ENCODE measurements at regions not wholly inside any gene's neighbourhood (a gene's known extent, or its start where the extent isn't known, plus 50 kb on each side); places are given as distances from the start of the nearest gene placed in this dataset.
"Not testable (repeated sequence)": the region's sequence is repeated elsewhere in the genome, so short reads cannot be mapped to it uniquely, and the experiment has no call there.

DNA sequence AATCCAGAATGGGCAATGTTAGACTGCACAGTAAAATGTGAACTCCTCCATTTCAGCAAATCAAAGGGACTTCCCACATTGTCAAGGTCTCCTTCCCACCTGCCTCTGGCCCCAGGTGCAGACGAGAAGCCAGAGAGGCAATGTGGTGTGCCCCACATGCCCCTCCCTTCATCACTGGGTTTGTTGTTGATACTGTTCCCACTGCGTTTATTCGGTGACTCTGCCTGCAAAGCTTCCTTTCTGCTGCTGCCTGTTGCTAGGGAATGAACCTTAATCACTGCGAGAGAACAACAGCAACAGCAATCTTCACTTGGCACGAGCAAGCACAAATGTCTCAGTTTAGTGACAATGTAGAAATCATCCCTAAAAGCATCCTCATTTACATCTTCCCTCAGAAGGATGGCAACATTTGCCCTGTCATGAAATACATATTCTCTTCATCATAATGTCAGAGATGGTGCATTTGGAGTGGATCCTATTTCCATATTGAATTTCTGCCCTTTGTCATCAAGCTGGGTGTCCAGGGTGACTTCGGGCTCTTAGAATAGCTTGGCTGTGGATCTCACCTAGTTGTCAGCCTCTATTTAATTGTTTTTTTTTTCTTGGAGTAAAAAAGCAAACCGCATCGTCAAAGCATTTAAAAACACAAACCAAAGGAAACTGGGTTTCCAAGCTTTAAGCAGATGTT is 322.2 kb downstream of the BCL2L11 start:
- H3K9me3 Mint-ChIP-seq (ENCODE audit: insufficient read depth); H3K27ac Mint-ChIP-seq; H3K4me3 Mint-ChIP-seq; DNase-seq; H2AFZ ChIP-seq (ENCODE audit: insufficient read depth, low read depth, low read length, poor library complexity, severe bottlenecking); H3K9me3 ChIP-seq (ENCODE audit: control extremely low read depth in 1 of 3, control insufficient read depth in 2 of 3, insufficient read depth in 1 of 3, low read length in 2 of 3); intact Hi-C loops (cut with micrococcal nuclease); H3K4me1 Mint-ChIP-seq; POLR2A ChIA-PET; H3K27me3 Mint-ChIP-seq; H3K4me2 ChIP-seq (replicated peaks; ENCODE audit: low read depth, low read length, poor library complexity, severe bottlenecking); CTCF ChIA-PET; H3K36me3 ChIP-seq (replicated peaks in 1 of 2; ENCODE audit: control extremely low read depth in 1 of 2, control insufficient read depth in 1 of 2, extremely low read depth in 1 of 2, insufficient read depth in 2 of 2, low read length in 1 of 2); H3K4me3 ChIP-seq (ENCODE audit: control extremely low read depth in 1 of 5, extremely low read depth in 1 of 5, insufficient read depth in 1 of 5, low read depth in 2 of 5, low read length in 4 of 5); H3K4me1 ChIP-seq (ENCODE audit: control insufficient read depth in 2 of 2, insufficient read depth in 2 of 2, low read length in 2 of 2); H4K20me1 ChIP-seq (ENCODE audit: control insufficient read depth, insufficient read depth, low read length, poor library complexity, severe bottlenecking); H3K9ac ChIP-seq (ENCODE audit: low read length); H3K79me2 ChIP-seq (ENCODE audit: control insufficient read depth, insufficient read depth, low read length); H3K27ac ChIP-seq (ENCODE audit: low read length in 2 of 2); H3K27me3 ChIP-seq (replicated peaks in 1 of 4; ENCODE audit: control extremely low read depth in 1 of 4, control insufficient read depth in 3 of 4, insufficient read depth in 4 of 4, low read length in 3 of 4): not testable (repeated sequence)
- ATAC-seq (ENCODE audit: low read depth): peak; percentile 77
- no CpG with 5 or more reads among the region's 8 CpGs for WGBS (ENCODE audit: insufficient coverage)

DNA sequence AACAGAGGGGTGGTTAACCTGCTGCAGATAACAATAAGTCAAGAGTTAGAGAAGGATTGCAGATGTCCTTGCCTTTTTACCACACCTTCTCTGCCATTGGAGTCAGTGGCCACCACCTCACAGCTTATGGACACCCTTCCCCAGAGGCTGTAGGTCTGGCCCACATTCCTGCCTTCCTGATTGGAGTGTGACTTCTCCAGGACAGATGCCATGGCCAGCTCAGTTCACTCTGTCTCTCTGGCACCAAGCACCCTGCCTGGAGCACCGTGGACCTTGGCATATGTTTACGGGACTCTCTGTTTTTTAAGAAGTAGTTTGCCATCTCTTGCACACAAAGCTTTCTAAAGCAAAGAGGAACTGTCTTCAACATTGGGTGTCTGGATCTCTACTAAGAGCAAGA is 323.8 kb downstream of the BCL2L11 start:
- H3K9me3 Mint-ChIP-seq (ENCODE audit: insufficient read depth); H3K9ac ChIP-seq (ENCODE audit: low read length); H3K4me1 Mint-ChIP-seq; H3K27ac ChIP-seq (ENCODE audit: low read length in 2 of 2); CTCF ChIA-PET; H3K27me3 ChIP-seq (replicated peaks in 1 of 4; ENCODE audit: control extremely low read depth in 1 of 4, control insufficient read depth in 3 of 4, insufficient read depth in 4 of 4, low read length in 3 of 4); H3K9me3 ChIP-seq (ENCODE audit: control extremely low read depth in 1 of 3, control insufficient read depth in 2 of 3, insufficient read depth in 1 of 3, low read length in 2 of 3); H3K4me3 ChIP-seq (ENCODE audit: control extremely low read depth in 1 of 5, extremely low read depth in 1 of 5, insufficient read depth in 1 of 5, low read depth in 2 of 5, low read length in 4 of 5); H2AFZ ChIP-seq (ENCODE audit: insufficient read depth, low read depth, low read length, poor library complexity, severe bottlenecking); H3K4me2 ChIP-seq (replicated peaks; ENCODE audit: low read depth, low read length, poor library complexity, severe bottlenecking); H3K27me3 Mint-ChIP-seq; H3K27ac Mint-ChIP-seq; ATAC-seq (ENCODE audit: low read depth); H3K36me3 ChIP-seq (replicated peaks in 1 of 2; ENCODE audit: control extremely low read depth in 1 of 2, control insufficient read depth in 1 of 2, extremely low read depth in 1 of 2, insufficient read depth in 2 of 2, low read length in 1 of 2); H3K4me1 ChIP-seq (ENCODE audit: control insufficient read depth in 2 of 2, insufficient read depth in 2 of 2, low read length in 2 of 2); intact Hi-C loops (cut with micrococcal nuclease); POLR2A ChIA-PET; DNase-seq; H3K4me3 Mint-ChIP-seq; H3K79me2 ChIP-seq (ENCODE audit: control insufficient read depth, insufficient read depth, low read length); H4K20me1 ChIP-seq (ENCODE audit: control insufficient read depth, insufficient read depth, low read length, poor library complexity, severe bottlenecking): not testable (repeated sequence)
- no CpG with 5 or more reads among the region's 2 CpGs for WGBS (ENCODE audit: insufficient coverage)

DNA sequence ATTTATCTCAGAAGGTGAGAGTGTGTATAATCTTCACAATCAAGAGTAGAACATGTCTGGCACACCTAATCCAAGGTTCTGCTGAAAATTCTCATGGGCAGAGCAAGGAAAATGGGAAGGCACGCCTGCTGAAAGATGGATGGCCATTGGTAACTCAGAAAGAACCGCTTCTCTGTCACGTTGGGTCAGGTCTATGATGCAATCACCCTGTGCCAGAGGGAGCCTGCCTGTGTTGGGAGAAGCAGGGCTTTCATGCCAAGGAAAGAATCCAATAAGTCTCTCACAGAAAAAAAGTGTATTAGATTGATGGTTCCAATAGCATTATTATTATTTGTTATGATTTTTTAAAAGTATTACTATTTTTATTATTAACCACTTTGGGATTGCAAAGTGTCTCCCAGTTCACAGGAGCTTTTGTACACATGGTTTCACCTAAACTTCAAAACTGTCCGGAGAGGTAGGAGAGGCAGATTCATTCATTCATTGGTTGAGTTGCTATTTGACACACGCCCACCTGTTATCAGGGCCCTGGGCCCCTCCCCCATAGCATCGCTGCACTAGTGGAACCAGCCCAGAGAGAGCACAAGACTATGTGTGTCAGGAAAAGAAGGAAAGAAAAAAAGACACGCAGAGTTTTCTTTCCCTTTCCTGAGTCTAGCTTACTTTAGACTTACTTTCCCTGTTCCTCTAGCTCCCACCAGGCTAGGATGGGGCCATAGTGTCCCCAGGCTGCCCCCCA is 324.6 kb downstream of the BCL2L11 start:
- H3K4me3 ChIP-seq (ENCODE audit: control extremely low read depth in 1 of 5, extremely low read depth in 1 of 5, insufficient read depth in 1 of 5, low read depth in 2 of 5, low read length in 4 of 5); H3K4me1 ChIP-seq (ENCODE audit: control insufficient read depth in 2 of 2, insufficient read depth in 2 of 2, low read length in 2 of 2); H3K27me3 Mint-ChIP-seq; POLR2A ChIA-PET; H3K4me3 Mint-ChIP-seq; H3K4me1 Mint-ChIP-seq; H3K79me2 ChIP-seq (ENCODE audit: control insufficient read depth, insufficient read depth, low read length); ATAC-seq (ENCODE audit: low read depth); H3K36me3 ChIP-seq (replicated peaks in 1 of 2; ENCODE audit: control extremely low read depth in 1 of 2, control insufficient read depth in 1 of 2, extremely low read depth in 1 of 2, insufficient read depth in 2 of 2, low read length in 1 of 2); H2AFZ ChIP-seq (ENCODE audit: insufficient read depth, low read depth, low read length, poor library complexity, severe bottlenecking); H3K4me2 ChIP-seq (replicated peaks; ENCODE audit: low read depth, low read length, poor library complexity, severe bottlenecking); H3K9me3 Mint-ChIP-seq (ENCODE audit: insufficient read depth); H3K27ac ChIP-seq (ENCODE audit: low read length in 2 of 2); H4K20me1 ChIP-seq (ENCODE audit: control insufficient read depth, insufficient read depth, low read length, poor library complexity, severe bottlenecking); intact Hi-C loops (cut with micrococcal nuclease); H3K9me3 ChIP-seq (ENCODE audit: control extremely low read depth in 1 of 3, control insufficient read depth in 2 of 3, insufficient read depth in 1 of 3, low read length in 2 of 3); DNase-seq; H3K27ac Mint-ChIP-seq; H3K27me3 ChIP-seq (replicated peaks in 1 of 4; ENCODE audit: control extremely low read depth in 1 of 4, control insufficient read depth in 3 of 4, insufficient read depth in 4 of 4, low read length in 3 of 4); CTCF ChIA-PET; H3K9ac ChIP-seq (ENCODE audit: low read length): not testable (repeated sequence)
- WGBS (ENCODE audit: insufficient coverage): no CpG with 5 or more reads among the region's 7 CpGs

DNA sequence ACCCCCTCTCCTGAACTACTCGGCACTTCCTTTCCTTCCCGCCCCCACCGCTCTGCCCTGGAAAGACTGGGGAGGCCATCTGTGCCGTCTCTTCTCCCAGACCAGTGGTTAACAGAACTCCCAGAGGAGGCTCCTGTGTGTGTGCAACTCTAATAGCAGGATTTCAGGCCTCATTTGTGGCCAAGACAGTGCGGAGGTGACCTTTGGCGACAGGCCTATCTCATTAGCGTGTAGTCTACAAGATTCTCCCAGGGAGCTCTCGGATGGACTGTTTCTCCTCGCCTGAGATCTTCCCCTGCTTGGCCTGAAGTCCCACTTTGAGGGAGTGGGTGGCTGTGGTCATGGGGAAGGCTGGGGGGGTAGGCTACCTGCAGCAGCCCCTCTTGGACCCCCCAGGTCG is 325.2 kb downstream of the BCL2L11 start:
- H3K27ac ChIP-seq (ENCODE audit: low read length in 2 of 2); H3K79me2 ChIP-seq (ENCODE audit: control insufficient read depth, insufficient read depth, low read length); H3K4me3 Mint-ChIP-seq; H3K4me2 ChIP-seq (replicated peaks; ENCODE audit: low read depth, low read length, poor library complexity, severe bottlenecking); ATAC-seq (ENCODE audit: low read depth); H2AFZ ChIP-seq (ENCODE audit: insufficient read depth, low read depth, low read length, poor library complexity, severe bottlenecking); H4K20me1 ChIP-seq (ENCODE audit: control insufficient read depth, insufficient read depth, low read length, poor library complexity, severe bottlenecking); H3K9me3 Mint-ChIP-seq (ENCODE audit: insufficient read depth); CTCF ChIA-PET; H3K9me3 ChIP-seq (ENCODE audit: control extremely low read depth in 1 of 3, control insufficient read depth in 2 of 3, insufficient read depth in 1 of 3, low read length in 2 of 3); H3K27me3 ChIP-seq (replicated peaks in 1 of 4; ENCODE audit: control extremely low read depth in 1 of 4, control insufficient read depth in 3 of 4, insufficient read depth in 4 of 4, low read length in 3 of 4); H3K27me3 Mint-ChIP-seq; H3K27ac Mint-ChIP-seq; POLR2A ChIA-PET; H3K4me1 ChIP-seq (ENCODE audit: control insufficient read depth in 2 of 2, insufficient read depth in 2 of 2, low read length in 2 of 2); intact Hi-C loops (cut with micrococcal nuclease); DNase-seq; H3K4me1 Mint-ChIP-seq; H3K4me3 ChIP-seq (ENCODE audit: control extremely low read depth in 1 of 5, extremely low read depth in 1 of 5, insufficient read depth in 1 of 5, low read depth in 2 of 5, low read length in 4 of 5); H3K9ac ChIP-seq (ENCODE audit: low read length); H3K36me3 ChIP-seq (replicated peaks in 1 of 2; ENCODE audit: control extremely low read depth in 1 of 2, control insufficient read depth in 1 of 2, extremely low read depth in 1 of 2, insufficient read depth in 2 of 2, low read length in 1 of 2): not testable (repeated sequence)
- no CpG with 5 or more reads among the region's 10 CpGs for WGBS (ENCODE audit: insufficient coverage)
